ENCODE measurements at regions not wholly inside any gene's neighbourhood (a gene's known extent, or its start where the extent isn't known, plus 50 kb on each side); places are given as distances from the start of the nearest gene placed in this dataset.

GRCh38 chr3:177596248-177596815 lies 399.1 kb upstream of the TBL1XR1 start:
- DNase-seq (ENCODE audit: low read depth), result no peak
- H3K4me3 ChIP-seq (ENCODE audit: low read length), result no peak overlapping the region
- TF ChIP-seq, protein P1, sequence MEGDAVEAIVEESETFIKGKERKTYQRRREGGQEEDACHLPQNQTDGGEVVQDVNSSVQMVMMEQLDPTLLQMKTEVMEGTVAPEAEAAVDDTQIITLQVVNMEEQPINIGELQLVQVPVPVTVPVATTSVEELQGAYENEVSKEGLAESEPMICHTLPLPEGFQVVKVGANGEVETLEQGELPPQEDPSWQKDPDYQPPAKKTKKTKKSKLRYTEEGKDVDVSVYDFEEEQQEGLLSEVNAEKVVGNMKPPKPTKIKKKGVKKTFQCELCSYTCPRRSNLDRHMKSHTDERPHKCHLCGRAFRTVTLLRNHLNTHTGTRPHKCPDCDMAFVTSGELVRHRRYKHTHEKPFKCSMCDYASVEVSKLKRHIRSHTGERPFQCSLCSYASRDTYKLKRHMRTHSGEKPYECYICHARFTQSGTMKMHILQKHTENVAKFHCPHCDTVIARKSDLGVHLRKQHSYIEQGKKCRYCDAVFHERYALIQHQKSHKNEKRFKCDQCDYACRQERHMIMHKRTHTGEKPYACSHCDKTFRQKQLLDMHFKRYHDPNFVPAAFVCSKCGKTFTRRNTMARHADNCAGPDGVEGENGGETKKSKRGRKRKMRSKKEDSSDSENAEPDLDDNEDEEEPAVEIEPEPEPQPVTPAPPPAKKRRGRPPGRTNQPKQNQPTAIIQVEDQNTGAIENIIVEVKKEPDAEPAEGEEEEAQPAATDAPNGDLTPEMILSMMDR (conservative IDR thresholded peaks at IDR 0.05; ENCODE audit: low read depth, low read length), result no peak

DNA sequence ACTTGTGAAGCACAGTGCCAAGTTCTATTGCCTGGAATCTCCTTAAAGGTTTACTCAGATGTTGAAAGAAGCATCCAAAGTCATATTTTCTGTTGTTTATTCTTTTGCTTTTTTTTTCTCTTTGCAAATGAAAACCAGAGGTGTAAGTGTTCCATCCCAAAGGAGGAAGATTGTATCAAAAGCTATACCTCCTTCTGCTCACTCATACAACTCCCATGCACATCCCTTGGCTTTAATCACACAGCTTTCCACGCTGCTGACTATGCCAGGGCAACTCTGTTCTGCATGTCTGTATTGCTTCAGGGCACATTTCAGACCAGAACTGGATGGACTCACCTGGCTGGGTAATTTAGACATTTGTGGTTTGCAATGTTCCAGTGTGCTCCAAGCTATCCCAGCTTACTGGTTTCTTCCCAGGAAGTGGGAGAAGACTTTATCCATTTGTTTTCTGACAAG lies 399.6 kb upstream of the TBL1XR1 start:
- DNase-seq (ENCODE audit: low read depth), result no peak
- H3K4me3 ChIP-seq (ENCODE audit: low read length), result no peak overlapping the region
- TF ChIP-seq, protein P1 (conservative IDR thresholded peaks at IDR 0.05; ENCODE audit: low read depth, low read length), result no peak

GRCh38 chr3:177597311-177598096 lies 400.2 kb upstream of the TBL1XR1 start:
- no peak overlapping the region for H3K4me3 ChIP-seq (ENCODE audit: low read length)
- TF ChIP-seq, protein P1 (conservative IDR thresholded peaks at IDR 0.05; ENCODE audit: low read depth, low read length), result no peak
- no peak for DNase-seq (ENCODE audit: low read depth)

GRCh38 chr3:177598097-177598833 lies 401.0 kb upstream of the TBL1XR1 start:
- DNase-seq (ENCODE audit: low read depth), result no peak
- no peak overlapping the region for H3K4me3 ChIP-seq (ENCODE audit: low read length)
- TF ChIP-seq, protein P1 (conservative IDR thresholded peaks at IDR 0.05; ENCODE audit: low read depth, low read length), result no peak

GRCh38 chr3:177599326-177599725 lies 402.0 kb upstream of the TBL1XR1 start:
- DNase-seq (ENCODE audit: low read depth), result no peak
- no peak overlapping the region for H3K4me3 ChIP-seq (ENCODE audit: low read length)
- TF ChIP-seq, protein P1 (conservative IDR thresholded peaks at IDR 0.05; ENCODE audit: low read depth, low read length), result no peak

- H3K4me3 ChIP-seq (ENCODE audit: low read length), result no peak overlapping the region
- DNase-seq (ENCODE audit: low read depth), result no peak
- TF ChIP-seq, protein P1 (conservative IDR thresholded peaks at IDR 0.05; ENCODE audit: low read depth, low read length), result no peak
Observed at GRCh38 chr3:177599837-177600236, 402.6 kb upstream of the TBL1XR1 start.
